SK-N-SH treated with all-trans-retinoic acid at 6 μM for 48 hours (cell line): ENCODE measurements at regions not wholly inside any gene's neighbourhood (a gene's known extent, or its start where the extent isn't known, plus 50 kb on each side); places are given as distances from the start of the nearest gene placed in this dataset.

Experiments used
- CSDC2 ChIP-seq: fragments of 250-450 bp; sonication (Bioruptor Pico); IDR thresholded peaks from 2 replicates; pipeline ENCODE4 v1.5.0; 2020; ENCODE audit warnings: mild to moderate bottlenecking, moderate library complexity
- GLIS3 ChIP-seq: fragments of 250-450 bp; sonication (Bioruptor Pico); IDR thresholded peaks from 2 replicates; pipeline ENCODE4 v1.5.0; 2020; ENCODE audit warnings: mild to moderate bottlenecking, moderate library complexity
- ISL1 ChIP-seq: fragments of 250-450 bp; sonication (Bioruptor Pico); IDR thresholded peaks from 2 replicates; pipeline ENCODE4 v2.1.2; 2022; ENCODE audit warnings: mild to moderate bottlenecking, moderate library complexity
- ZFP3 ChIP-seq: fragments of 250-450 bp; sonication (Bioruptor Pico); IDR thresholded peaks from 2 replicates; pipeline ENCODE4 v1.5.0; 2020; ENCODE audit warnings: mild to moderate bottlenecking, moderate library complexity
- TF ChIP-seq, protein P1 (sequence below): fragments of 250-450 bp; sonication (Bioruptor Pico); IDR thresholded peaks from 2 replicates; pipeline ENCODE4 v1.8.0; 2020; ENCODE audit warnings: mild to moderate bottlenecking, moderate library complexity, borderline replicate concordance
- TF ChIP-seq, protein P2 (sequence below): fragments of 250-450 bp; sonication (Bioruptor Pico); IDR thresholded peaks from 2 replicates; pipeline ENCODE4 v1.5.1; 2021; ENCODE audit warnings: mild to moderate bottlenecking, moderate library complexity
- TF ChIP-seq, protein P3 (sequence below): fragments of 250-450 bp; sonication (Bioruptor Pico); IDR thresholded peaks from 2 replicates; pipeline ENCODE4 v1.8.0; 2021; ENCODE audit warnings: low read depth, mild to moderate bottlenecking, moderate library complexity, borderline replicate concordance
- TF ChIP-seq, protein P4 (sequence below): fragments of 250-450 bp; sonication (Bioruptor Pico); IDR thresholded peaks from 2 replicates; pipeline ENCODE4 v1.5.0; 2020; ENCODE audit warnings: mild to moderate bottlenecking, moderate library complexity

DNA sequence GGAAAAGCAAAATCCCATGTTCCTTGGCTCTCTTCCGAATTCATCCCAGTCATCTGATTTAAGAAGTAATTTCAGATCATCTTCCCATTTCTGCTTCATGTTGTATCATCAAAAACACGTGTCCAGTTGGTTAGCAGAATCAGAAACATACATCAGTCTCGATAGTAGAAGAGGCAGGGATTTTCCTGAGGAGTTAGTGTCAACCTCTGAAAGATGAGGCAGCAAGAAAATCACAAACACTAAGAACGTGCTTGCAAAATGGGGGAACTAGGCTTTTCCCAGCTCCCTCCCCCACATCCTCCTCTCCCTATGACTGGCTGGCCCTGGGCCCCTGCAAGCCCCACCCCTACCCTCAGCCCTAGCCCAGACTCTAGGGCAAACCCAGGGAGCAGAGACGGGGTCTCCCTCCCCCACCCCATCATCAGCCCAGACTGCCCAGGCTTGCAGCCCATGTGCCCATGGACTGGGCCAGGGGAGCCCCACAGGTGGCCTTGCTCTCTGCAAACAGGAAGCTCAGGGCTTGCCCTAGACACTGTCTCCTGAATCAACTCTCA lies 161.0 kb upstream of the ID2 start:
- TF ChIP-seq CSDC2 (CRISPR knock-in tag), result no peak
- TF ChIP-seq, protein P1, sequence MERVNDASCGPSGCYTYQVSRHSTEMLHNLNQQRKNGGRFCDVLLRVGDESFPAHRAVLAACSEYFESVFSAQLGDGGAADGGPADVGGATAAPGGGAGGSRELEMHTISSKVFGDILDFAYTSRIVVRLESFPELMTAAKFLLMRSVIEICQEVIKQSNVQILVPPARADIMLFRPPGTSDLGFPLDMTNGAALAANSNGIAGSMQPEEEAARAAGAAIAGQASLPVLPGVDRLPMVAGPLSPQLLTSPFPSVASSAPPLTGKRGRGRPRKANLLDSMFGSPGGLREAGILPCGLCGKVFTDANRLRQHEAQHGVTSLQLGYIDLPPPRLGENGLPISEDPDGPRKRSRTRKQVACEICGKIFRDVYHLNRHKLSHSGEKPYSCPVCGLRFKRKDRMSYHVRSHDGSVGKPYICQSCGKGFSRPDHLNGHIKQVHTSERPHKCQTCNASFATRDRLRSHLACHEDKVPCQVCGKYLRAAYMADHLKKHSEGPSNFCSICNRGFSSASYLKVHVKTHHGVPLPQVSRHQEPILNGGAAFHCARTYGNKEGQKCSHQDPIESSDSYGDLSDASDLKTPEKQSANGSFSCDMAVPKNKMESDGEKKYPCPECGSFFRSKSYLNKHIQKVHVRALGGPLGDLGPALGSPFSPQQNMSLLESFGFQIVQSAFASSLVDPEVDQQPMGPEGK (CRISPR knock-in tag), result no peak
- TF ChIP-seq, protein P2, sequence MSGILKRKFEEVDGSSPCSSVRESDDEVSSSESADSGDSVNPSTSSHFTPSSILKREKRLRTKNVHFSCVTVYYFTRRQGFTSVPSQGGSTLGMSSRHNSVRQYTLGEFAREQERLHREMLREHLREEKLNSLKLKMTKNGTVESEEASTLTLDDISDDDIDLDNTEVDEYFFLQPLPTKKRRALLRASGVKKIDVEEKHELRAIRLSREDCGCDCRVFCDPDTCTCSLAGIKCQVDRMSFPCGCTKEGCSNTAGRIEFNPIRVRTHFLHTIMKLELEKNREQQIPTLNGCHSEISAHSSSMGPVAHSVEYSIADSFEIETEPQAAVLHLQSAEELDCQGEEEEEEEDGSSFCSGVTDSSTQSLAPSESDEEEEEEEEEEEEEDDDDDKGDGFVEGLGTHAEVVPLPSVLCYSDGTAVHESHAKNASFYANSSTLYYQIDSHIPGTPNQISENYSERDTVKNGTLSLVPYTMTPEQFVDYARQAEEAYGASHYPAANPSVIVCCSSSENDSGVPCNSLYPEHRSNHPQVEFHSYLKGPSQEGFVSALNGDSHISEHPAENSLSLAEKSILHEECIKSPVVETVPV, result no peak
- no peak for TF ChIP-seq GLIS3
- TF ChIP-seq ZFP3 (CRISPR knock-in tag), result no peak
- TF ChIP-seq, protein P3, sequence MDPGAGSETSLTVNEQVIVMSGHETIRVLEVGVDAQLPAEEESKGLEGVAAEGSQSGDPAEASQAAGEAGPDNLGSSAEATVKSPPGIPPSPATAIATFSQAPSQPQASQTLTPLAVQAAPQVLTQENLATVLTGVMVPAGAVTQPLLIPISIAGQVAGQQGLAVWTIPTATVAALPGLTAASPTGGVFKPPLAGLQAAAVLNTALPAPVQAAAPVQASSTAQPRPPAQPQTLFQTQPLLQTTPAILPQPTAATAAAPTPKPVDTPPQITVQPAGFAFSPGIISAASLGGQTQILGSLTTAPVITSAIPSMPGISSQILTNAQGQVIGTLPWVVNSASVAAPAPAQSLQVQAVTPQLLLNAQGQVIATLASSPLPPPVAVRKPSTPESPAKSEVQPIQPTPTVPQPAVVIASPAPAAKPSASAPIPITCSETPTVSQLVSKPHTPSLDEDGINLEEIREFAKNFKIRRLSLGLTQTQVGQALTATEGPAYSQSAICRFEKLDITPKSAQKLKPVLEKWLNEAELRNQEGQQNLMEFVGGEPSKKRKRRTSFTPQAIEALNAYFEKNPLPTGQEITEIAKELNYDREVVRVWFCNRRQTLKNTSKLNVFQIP (CRISPR knock-in tag), result no peak
- TF ChIP-seq, protein P4, sequence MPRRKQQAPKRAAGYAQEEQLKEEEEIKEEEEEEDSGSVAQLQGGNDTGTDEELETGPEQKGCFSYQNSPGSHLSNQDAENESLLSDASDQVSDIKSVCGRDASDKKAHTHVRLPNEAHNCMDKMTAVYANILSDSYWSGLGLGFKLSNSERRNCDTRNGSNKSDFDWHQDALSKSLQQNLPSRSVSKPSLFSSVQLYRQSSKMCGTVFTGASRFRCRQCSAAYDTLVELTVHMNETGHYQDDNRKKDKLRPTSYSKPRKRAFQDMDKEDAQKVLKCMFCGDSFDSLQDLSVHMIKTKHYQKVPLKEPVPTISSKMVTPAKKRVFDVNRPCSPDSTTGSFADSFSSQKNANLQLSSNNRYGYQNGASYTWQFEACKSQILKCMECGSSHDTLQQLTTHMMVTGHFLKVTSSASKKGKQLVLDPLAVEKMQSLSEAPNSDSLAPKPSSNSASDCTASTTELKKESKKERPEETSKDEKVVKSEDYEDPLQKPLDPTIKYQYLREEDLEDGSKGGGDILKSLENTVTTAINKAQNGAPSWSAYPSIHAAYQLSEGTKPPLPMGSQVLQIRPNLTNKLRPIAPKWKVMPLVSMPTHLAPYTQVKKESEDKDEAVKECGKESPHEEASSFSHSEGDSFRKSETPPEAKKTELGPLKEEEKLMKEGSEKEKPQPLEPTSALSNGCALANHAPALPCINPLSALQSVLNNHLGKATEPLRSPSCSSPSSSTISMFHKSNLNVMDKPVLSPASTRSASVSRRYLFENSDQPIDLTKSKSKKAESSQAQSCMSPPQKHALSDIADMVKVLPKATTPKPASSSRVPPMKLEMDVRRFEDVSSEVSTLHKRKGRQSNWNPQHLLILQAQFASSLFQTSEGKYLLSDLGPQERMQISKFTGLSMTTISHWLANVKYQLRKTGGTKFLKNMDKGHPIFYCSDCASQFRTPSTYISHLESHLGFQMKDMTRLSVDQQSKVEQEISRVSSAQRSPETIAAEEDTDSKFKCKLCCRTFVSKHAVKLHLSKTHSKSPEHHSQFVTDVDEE, result no peak
- no peak for TF ChIP-seq ISL1 (CRISPR knock-in tag)
